Tibial nerve (tissue), 4 donors: ENCODE measurements at regions not wholly inside any gene's neighbourhood (a gene's known extent, or its start where the extent isn't known, plus 50 kb on each side); places are given as distances from the start of the nearest gene placed in this dataset.

Experiments
- DNase-seq, 2 donors: peaks; one replicate each; pipeline ENCODE4 v3.0.0-alpha.2; 2019; ENCODE audit warnings: low spot score in 2 of 2
- H3K27ac ChIP-seq, 4 donors: fragments of 200-600 bp; sonication (generic) in 3 of 4; one replicate each; pipeline ENCODE4 v1.5.1; 2017 to 2019; ENCODE audit warnings: mild to moderate bottlenecking in 1 of 4
- H3K27me3 ChIP-seq, 2 donors: fragments of 200-600 bp; sonication (generic) in 1 of 2; one replicate each; pipeline versions ENCODE4 v1.5.1 to v1.6.0; 2017 to 2019
- H3K36me3 ChIP-seq, 3 donors: fragments of 200-600 bp; sonication (generic); one replicate each; pipeline ENCODE4 v1.5.1; 2018 to 2019
- H3K4me1 ChIP-seq, 4 donors: fragments of 200-600 bp; sonication (generic) in 3 of 4; one replicate each; pipeline ENCODE4 v1.5.1; 2017 to 2019
- H3K4me3 ChIP-seq, 4 donors: fragments of 200-600 bp; sonication (generic) in 3 of 4; one replicate each; pipeline ENCODE4 v1.5.1; 2017 to 2019; ENCODE audit warnings: mild to moderate bottlenecking in 1 of 4, moderate library complexity in 1 of 4
- H3K9me3 ChIP-seq, 4 donors: fragments of 200-600 bp; sonication (generic) in 3 of 4; one replicate each; pipeline ENCODE4 v1.5.1; 2017 to 2019
- EP300 ChIP-seq, 2 donors: sonication (generic); formaldehyde crosslinking; IDR thresholded peaks; one replicate each; pipeline ENCODE4 v1.6.1; 2017; ENCODE audit warnings: antibody characterized with exemption in 2 of 2, mild to moderate bottlenecking in 1 of 2
- POLR2A ChIP-seq, 2 donors: fragments of 450-650 bp; IDR thresholded peaks; one replicate each; pipeline ENCODE4 v1.6.1; 2017; ENCODE audit warnings: antibody characterized with exemption in 2 of 2, mild to moderate bottlenecking in 2 of 2, moderate library complexity in 2 of 2
- WGBS, 2 donors: methylation state at CpG; one replicate each; pipeline ENCODE4 v1.1.5; 2018; 5-methylcytosine and 5-hydroxymethylcytosine counted together
- TF ChIP-seq, protein P1 (sequence below), 5 experiments: fragments of 200-600 bp in 3 of 5; fragments of 450-650 bp in 2 of 5; sonication (generic) in 3 of 5; IDR thresholded peaks; one replicate each; pipeline ENCODE4 v1.5.1; 2016 to 2019; ENCODE audit warnings: antibody characterized with exemption in 5 of 5, mild to moderate bottlenecking in 3 of 5, moderate library complexity in 2 of 5

DNA sequence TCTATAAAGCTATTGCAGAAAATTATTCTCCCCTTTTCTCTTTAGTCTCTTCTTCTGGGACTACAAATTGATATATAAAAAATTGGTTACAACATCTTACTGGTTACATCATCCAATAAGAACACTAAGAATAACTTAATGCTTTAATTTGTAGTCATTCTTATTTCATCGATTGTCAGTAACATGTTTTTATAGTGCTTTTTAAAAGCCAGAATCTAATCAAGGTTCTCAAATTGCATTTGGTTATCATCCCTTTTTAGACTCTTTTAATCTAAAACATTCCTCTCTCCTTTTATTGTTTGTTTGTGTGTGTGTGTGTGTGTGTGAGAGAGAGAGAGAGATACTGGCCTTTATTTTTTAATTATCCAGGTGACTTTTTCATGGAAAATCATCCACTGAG lies 377.1 kb upstream of the MEIS1 start:
- no peak overlapping the region for H3K4me3 ChIP-seq
- no peak overlapping the region for H3K27ac ChIP-seq
- 62 to 84% methylated on average over 1 of the region's 1 CpG for WGBS, 2 donors
- no peaks in the 10 kb centered on the region for H3K27me3 ChIP-seq
- H3K36me3 ChIP-seq = no peaks in the 10 kb centered on the region
- no peaks in the 10 kb centered on the region for H3K4me1 ChIP-seq
- TF ChIP-seq POLR2A (IDR thresholded peaks at IDR 0.05) = no peak
- TF ChIP-seq, protein P1, sequence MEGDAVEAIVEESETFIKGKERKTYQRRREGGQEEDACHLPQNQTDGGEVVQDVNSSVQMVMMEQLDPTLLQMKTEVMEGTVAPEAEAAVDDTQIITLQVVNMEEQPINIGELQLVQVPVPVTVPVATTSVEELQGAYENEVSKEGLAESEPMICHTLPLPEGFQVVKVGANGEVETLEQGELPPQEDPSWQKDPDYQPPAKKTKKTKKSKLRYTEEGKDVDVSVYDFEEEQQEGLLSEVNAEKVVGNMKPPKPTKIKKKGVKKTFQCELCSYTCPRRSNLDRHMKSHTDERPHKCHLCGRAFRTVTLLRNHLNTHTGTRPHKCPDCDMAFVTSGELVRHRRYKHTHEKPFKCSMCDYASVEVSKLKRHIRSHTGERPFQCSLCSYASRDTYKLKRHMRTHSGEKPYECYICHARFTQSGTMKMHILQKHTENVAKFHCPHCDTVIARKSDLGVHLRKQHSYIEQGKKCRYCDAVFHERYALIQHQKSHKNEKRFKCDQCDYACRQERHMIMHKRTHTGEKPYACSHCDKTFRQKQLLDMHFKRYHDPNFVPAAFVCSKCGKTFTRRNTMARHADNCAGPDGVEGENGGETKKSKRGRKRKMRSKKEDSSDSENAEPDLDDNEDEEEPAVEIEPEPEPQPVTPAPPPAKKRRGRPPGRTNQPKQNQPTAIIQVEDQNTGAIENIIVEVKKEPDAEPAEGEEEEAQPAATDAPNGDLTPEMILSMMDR (IDR thresholded peaks at IDR 0.05) = no peak
- TF ChIP-seq EP300 (IDR thresholded peaks at IDR 0.05) = no peak
- no peaks in the 10 kb centered on the region for H3K9me3 ChIP-seq
- no peak for DNase-seq

DNA sequence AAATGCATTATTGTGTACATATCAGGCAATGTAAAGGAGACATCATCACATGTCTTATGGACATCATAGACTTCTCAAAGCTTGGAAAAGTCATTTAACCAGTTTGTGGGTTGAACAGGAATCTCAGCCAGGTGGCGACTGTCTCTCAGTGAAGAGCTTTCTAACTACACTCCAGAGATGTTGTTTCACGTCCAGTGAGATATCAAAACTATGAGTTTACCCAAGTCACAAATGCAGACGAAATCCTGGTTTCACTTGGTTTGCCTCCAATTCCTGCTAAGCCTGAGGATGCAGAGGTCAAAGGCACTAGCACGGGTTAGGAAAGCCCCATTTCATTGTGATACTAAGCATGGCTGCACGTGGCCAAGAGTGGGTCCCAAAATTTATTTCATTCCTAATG lies 384.5 kb upstream of the MEIS1 start:
- 39 to 43% methylated on average over 5 of the region's 5 CpGs for WGBS, 2 donors
- TF ChIP-seq, protein P1 (IDR thresholded peaks at IDR 0.05) = no peak
- TF ChIP-seq POLR2A (IDR thresholded peaks at IDR 0.05) (no peak), EP300 (IDR thresholded peaks at IDR 0.05) (no peak)
- H3K4me3 ChIP-seq = no peak overlapping the region
- no peak for DNase-seq
- H3K27me3 ChIP-seq = no peaks in the 10 kb centered on the region
- no peaks in the 10 kb centered on the region for H3K36me3 ChIP-seq
- no peaks in the 10 kb centered on the region for H3K9me3 ChIP-seq
- H3K4me1 ChIP-seq = no peaks in the 10 kb centered on the region
- no peak overlapping the region for H3K27ac ChIP-seq

DNA sequence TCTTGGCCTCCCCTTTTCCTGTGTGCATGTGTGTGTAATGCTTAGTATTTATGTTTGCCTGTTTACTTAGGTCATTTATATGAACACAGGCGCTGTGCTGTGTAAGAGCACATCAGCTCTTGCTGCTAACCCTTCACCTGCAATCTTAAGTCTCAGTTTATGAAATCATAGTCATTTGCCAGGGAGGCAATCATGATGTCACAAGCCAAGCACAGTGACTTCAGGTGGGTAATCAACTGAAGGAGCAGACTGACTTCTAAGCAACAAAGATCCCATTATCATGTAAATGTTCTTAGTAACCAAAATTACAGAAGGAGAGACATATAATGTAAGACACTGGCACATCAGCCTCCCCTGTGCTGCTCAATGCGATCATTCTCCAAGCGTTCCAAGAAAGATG lies 386.3 kb upstream of the MEIS1 start:
- H3K4me1 ChIP-seq = no peaks in the 10 kb centered on the region
- WGBS, 2 donors = 74 to 81% methylated on average over 3 of the region's 3 CpGs
- no peak for TF ChIP-seq EP300 (IDR thresholded peaks at IDR 0.05)
- no peak for TF ChIP-seq POLR2A (IDR thresholded peaks at IDR 0.05)
- TF ChIP-seq, protein P1 (IDR thresholded peaks at IDR 0.05) = no peak
- no peaks in the 10 kb centered on the region for H3K36me3 ChIP-seq
- H3K4me3 ChIP-seq = no peak overlapping the region
- H3K9me3 ChIP-seq = no peaks in the 10 kb centered on the region
- no peak for DNase-seq
- H3K27me3 ChIP-seq = no peaks in the 10 kb centered on the region
- H3K27ac ChIP-seq = no peak overlapping the region

GRCh38 chr2:66041902-66042657 lies 392.8 kb upstream of the MEIS1 start:
- H3K27ac ChIP-seq = no peak overlapping the region
- no peaks in the 10 kb centered on the region for H3K4me1 ChIP-seq
- no peak for DNase-seq
- no peak for TF ChIP-seq POLR2A (IDR thresholded peaks at IDR 0.05)
- TF ChIP-seq, protein P1 (IDR thresholded peaks at IDR 0.05) = no peak
- no peak overlapping the region for H3K4me3 ChIP-seq
- no peaks in the 10 kb centered on the region for H3K9me3 ChIP-seq
- 71 to 79% methylated on average over 7 of the region's 7 CpGs for WGBS, 2 donors
- H3K27me3 ChIP-seq = no peaks in the 10 kb centered on the region
- H3K36me3 ChIP-seq = peaks cover 0 to 1% (median 0%) of the 10 kb centered on the region in 3 donors

- TF ChIP-seq, protein P1 (IDR thresholded peaks at IDR 0.05) = no peak
- TF ChIP-seq POLR2A (IDR thresholded peaks at IDR 0.05) (no peak), EP300 (IDR thresholded peaks at IDR 0.05) (no peak)
- Histone ChIP-seq H3K27me3 (no peaks in the 10 kb centered on the region), H3K9me3 (no peaks in the 10 kb centered on the region), H3K4me3 (no peak overlapping the region), H3K36me3 (peaks cover 0 to 2% (median 0%) of the 10 kb centered on the region in 3 donors), H3K4me1 (no peaks in the 10 kb centered on the region), H3K27ac (no peak overlapping the region)
- DNase-seq = no peak
- WGBS, 2 donors = 96 to 100% methylated on average over 1 of the region's 1 CpG
Measured at GRCh38 chr2:66036948-66037347, 398.0 kb upstream of the MEIS1 start.
